GM10248 (cell line): ENCODE measurements at regions not wholly inside any gene's neighbourhood (a gene's known extent, or its start where the extent isn't known, plus 50 kb on each side); places are given as distances from the start of the nearest gene placed in this dataset.

Experiments
- CTCF ChIA-PET: fragments of 300-600 bp; sonication (Branson Sonifier 250); formaldehyde crosslinking; extraction: SDS; loops from one replicate; lab custom pipeline; 2021; ENCODE audit warnings: antibody characterized with exemption; lab: Yijun Ruan, JAX
- POLR2A ChIA-PET: fragments of 350-650 bp; sonication (Branson Sonifier 250); formaldehyde crosslinking; extraction: SDS; loops from one replicate; lab custom pipeline; 2020; ENCODE audit warnings: antibody characterized with exemption; lab: Yijun Ruan, JAX
- DNase-seq: peaks from one replicate; pipeline ENCODE4 v3.0.0; 2012; ENCODE audit errors: extremely low spot score
- CTCF ChIP-seq: IDR thresholded peaks from 2 replicates; pipeline ENCODE4 v1.5.1; 2012; ENCODE audit warnings: mild to moderate bottlenecking, low read depth; ENCODE audit errors: extremely low read depth, missing control alignments, control extremely low read depth

DNA sequence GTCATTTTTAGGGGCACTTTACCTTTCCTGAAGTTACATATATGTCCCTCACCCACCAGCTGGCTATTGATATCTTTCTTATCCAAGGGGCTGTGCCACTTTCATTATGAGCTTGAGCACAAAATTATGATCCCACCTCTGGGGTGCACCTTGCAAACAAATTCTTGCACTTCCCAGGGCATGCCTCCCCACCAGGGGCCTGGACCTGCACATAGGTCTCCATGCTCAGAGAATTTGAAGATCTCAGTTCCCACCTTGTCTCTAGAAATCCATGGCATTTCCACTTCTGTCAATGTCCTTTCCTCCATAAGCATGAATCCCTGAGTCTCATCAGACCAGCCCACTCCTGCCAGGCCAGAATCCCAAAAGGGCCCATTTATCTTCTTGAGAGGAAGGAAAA is 449.1 kb upstream of the REG3G start:
- CTCF ChIA-PET = no interaction called here
- DNase-seq = no peak
- no peak for TF ChIP-seq CTCF
- POLR2A ChIA-PET = no interaction called here

DNA sequence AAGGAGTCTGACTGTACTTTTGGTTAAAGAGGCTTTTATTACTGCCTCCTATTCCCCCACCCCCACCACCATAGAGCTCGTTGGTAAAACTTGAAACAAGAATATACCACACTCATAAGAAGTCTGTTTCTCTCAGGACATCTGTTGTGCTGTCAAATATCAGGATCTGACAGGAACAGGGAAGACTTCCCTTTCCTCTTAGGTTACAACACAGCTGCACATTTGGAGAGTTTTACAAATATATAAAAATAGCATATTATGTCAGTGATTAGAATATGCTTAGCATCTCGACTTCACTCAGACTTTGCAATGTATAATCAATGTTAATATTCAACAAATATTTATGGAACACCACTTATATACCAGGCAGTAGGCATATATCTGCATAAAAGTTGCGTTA is 439.6 kb upstream of the REG3G start:
- no peak for TF ChIP-seq CTCF
- ChIA-PET CTCF (no interaction called here), POLR2A (no interaction called here)
- DNase-seq = no peak

DNA sequence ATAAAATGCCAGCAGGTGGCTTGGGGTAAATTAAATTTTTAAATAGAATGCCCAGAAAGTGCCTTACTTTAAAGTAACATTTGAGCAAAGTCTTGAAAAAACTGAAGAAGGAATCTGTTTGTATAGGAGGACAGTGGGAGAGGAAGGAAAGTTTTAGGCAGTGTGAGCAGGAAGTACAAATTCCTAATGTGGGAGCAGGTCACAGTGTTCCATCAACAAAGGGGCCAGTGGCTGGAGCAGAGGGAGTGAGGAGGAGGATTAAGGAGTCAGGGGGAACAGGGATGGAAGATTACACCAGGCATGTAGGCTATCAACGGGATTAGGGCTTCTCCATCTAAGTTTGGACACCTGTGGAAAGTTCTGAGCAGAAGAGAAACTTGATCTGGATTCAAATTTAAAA is 439.2 kb upstream of the REG3G start:
- TF ChIP-seq CTCF = no peak
- ChIA-PET POLR2A (no interaction called here), CTCF (no interaction called here)
- no peak for DNase-seq

DNA sequence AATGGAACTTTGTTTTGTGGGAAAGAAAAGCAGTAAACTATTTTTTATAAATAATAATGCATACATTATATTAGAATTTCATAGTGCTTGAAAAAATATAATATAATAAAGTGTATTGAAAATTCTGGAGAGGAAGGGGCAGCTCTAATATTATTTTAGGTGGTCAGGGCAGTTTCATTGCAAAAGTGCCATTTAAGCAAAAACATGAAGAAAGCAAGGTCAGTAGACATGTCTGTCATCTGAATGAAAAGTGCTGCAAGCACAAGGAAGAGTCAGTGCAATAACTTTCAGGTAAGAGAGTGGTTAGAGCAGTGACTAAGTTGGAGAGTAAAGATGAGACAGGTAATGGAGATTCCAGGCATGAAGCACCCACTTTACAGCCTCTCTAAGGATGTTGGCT is 435.6 kb upstream of the REG3G start:
- CTCF ChIA-PET = no interaction called here
- DNase-seq = no peak
- TF ChIP-seq CTCF = no peak
- POLR2A ChIA-PET = no interaction called here

DNA sequence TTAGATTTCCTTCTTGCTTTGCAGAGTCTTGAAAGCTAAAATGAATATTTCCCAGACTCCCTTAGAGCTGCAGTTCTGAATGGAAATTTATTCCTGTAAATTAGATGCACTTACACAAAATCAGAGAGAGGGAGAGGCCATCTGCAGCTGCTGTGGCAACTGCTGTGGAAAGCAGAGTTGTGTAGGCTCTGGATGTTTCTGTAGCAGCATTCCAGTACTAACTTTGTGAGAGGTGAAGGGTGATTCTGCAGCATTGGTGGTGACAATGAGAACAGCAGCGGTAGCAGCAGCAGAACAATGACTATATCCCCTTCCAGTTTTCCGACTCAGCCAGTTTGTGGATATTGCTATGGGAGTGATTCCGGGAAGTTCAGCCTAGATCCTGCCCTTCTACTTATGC is 433.0 kb upstream of the REG3G start:
- ChIA-PET CTCF (no interaction called here), POLR2A (no interaction called here)
- no peak for TF ChIP-seq CTCF
- DNase-seq = no peak

DNA sequence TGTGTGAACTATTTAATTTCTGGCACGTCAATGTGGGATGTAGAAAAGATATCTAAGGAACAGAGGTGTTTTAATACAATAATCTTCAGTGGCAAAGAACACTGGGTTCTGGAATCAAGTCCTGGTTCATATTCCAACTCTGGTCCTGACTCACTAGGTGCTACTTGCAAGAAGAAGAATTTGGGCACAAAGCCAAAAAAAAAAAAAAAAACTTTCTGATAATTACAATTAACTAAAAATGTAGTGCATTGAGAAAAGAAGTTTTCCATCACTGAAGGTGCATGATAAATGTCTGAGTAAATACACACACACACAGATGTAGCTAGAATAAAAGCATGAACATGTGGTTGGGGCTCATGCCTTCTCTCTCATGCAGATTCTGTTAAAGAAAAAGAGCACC is 424.4 kb upstream of the REG3G start:
- ChIA-PET CTCF (no interaction called here), POLR2A (no interaction called here)
- no peak for TF ChIP-seq CTCF
- no peak for DNase-seq

GRCh38 chr2:78602862-78603261 is 422.6 kb upstream of the REG3G start:
- DNase-seq = no peak
- ChIA-PET POLR2A (no interaction called here), CTCF (no interaction called here)

More at GRCh38 chr2:78602862-78603261, 422.6 kb upstream of the REG3G start:
- TF ChIP-seq CTCF = no peak
